Renal pelvis (tissue), 1 donor: ENCODE measurements at regions not wholly inside any gene's neighbourhood (a gene's known extent, or its start where the extent isn't known, plus 50 kb on each side); places are given as distances from the start of the nearest gene placed in this dataset.
"Not testable (repeated sequence)": the region's sequence is repeated elsewhere in the genome, so short reads cannot be mapped to it uniquely, and the experiment has no call there.

Experiments
- DNase-seq: peaks from one replicate; pipeline ENCODE4 v3.0.0-alpha.2; 2013

DNA sequence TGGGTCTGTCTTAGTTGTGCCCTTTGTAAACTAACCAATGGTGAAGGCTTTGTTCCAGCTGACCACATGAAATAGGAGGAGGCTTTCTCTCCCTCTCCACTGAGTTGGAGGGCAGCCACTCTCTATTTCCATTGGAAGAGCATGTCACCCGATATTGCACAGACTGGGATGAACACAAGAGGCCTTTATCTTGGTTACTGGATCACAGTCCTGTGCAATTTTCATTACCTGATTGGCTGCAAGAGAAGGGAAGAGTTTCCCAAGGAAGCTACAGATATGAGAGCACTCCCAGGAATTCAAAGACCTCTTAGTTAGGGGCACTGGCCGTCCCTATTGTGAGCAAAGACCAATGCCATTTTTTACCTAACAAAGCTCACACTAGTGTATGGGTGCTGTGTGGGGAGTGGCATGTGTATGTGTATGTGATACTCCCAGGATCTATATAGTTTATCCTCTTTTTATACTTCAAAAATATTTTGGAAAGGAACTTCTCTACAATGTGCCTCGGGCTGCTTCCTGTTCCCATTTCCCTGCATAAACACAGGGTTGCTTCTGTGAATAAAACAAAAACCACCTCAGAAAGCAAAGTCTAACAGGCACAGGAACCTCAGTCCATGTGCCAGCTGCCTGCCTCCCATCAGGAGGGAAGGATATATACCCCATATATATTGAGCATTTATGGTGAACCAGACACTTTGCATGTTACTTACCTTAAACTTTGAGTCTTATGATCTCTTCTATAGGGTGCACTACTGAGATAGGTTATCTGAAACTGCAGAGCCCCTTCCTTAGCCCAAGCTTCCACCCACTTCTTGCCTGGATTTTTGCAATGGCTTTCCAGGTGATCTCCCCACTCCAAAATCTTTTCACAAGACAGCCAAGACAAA lies 126.5 kb downstream of the RASSF10 start:
- peak; percentile 65 for DNase-seq

DNA sequence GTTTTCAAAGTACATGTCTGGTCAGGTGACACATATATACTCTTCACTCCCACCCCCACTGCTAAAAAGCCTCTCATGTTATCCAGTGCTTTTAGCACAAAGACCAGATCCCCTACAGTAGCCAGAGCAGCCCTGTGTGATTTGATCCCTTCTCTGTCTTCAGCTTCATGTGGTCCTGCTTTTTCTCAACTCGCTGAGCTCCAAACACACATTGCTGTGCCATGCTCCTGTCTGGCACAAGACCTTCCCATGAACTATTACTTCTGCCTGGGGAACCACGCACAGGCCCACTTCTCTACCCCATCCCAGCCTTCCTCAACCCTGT lies 127.1 kb downstream of the RASSF10 start:
- no peak for DNase-seq

DNA sequence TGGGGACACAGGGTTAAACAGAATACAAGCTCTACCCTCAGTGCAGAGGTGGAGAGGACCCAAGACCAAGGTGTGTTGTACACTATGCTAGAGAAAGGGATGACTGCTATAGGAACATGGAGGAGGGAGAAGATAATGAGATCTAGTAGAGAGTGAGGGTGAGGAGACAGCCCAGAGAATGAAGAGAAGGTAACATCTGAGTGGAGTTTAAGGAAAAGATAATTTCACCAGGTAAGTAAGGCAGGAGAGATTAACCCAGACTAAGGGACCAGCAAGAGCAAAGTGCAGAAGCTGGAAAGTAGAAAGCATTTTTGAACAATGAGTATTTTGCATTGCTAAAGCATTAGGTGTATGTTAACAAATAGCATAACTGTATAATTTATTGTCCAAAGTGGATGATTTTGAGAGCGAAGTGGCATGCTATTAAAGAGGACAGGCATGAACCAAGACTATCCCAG lies 128.8 kb downstream of the RASSF10 start:
- no peak for DNase-seq

DNA sequence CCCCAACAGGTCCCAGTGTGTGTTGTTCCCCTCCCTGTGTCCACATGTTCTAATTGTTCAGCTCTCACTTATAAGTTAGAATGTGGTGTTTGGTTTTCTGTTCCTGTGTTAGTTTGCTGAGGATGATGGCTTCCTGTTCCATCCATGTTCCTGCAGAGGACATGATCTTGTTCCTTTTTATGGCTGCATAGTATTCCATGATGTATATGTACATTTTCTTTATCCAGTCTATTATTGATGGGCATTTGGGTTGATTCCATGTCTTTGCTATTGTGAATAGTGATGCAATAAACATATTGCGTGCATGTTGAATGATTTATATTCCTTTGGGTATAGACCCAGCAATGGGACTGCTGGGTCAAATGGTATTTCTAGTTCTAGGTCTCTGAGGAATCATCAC lies 130.0 kb downstream of the RASSF10 start:
- not testable (repeated sequence) for DNase-seq

DNA sequence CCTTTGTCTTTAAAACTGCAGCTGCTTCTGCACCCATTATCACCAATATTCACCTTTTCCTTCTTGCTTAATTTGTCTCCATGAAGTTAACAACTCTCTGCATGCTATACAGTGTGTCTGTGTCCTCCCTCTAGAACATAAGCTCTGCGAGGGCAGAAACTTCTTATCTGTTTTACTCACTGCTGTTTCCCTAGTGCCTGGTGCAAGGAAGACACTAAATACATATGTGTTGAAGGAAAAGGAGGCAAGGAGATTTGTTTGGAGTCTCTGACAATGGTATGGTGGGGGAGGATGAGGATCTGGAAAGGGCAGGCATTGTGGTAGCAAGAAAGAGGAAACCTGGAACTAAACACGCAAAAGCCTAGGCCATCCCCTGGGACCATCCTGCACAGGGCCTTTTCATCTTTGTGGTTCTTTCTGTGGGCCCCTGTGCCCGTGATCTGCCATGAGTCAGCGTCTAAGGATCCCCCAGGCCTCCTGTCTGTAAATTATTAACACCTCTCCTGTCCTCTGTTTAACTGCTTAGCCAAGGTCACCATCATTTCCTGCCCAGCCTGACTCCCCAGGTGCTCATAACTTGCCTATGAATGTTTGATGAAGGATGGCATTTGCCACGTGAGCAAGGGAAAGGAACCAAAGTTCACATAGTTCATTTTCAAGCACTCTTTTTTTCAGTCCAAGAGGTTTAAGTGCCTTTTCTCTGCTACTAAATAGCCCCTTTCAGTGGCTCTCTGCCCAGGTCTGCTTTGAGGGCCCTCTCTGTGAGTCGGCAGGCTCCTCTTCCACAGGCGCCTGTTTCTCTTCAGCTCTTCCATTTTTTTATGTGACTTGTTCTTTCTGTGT lies 131.1 kb downstream of the RASSF10 start:
- peak; percentile 72 for DNase-seq

DNA sequence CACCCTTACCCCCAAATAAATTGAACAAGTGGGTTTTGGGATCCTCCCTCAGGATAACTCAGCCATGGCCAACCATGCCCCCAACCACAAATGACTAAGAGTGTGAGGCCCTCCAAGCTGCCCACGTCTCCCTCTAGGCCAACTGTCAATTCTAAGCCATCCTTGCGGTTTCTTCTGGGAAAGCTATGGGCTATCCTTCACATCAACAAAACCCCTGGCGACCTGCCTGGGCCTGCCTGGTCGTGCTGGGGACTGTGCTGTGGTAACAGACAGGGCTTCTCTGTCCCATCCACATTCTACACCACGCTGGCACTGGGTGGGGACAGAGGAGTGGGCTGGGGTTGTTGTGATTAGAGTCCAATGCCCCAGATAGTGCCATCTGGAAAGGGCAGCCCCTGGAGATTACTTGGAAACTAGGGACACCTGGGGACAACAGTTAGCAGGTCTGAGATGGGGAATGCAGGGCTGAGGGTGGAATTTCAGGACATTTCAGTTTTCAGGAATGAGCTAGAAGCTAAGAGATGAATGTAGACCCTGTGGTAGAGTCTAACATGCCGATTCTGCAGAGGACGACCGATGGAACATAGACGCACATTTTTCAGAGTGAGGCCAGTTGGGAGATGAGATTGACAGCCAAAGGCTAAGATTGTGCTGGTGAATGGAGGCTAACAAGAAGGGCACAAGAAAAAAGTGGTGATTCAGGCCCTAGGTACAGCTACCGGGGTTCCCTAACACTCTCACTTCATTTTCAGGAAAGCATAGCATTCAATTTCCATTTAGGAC lies 131.9 kb downstream of the RASSF10 start:
- no peak for DNase-seq

DNA sequence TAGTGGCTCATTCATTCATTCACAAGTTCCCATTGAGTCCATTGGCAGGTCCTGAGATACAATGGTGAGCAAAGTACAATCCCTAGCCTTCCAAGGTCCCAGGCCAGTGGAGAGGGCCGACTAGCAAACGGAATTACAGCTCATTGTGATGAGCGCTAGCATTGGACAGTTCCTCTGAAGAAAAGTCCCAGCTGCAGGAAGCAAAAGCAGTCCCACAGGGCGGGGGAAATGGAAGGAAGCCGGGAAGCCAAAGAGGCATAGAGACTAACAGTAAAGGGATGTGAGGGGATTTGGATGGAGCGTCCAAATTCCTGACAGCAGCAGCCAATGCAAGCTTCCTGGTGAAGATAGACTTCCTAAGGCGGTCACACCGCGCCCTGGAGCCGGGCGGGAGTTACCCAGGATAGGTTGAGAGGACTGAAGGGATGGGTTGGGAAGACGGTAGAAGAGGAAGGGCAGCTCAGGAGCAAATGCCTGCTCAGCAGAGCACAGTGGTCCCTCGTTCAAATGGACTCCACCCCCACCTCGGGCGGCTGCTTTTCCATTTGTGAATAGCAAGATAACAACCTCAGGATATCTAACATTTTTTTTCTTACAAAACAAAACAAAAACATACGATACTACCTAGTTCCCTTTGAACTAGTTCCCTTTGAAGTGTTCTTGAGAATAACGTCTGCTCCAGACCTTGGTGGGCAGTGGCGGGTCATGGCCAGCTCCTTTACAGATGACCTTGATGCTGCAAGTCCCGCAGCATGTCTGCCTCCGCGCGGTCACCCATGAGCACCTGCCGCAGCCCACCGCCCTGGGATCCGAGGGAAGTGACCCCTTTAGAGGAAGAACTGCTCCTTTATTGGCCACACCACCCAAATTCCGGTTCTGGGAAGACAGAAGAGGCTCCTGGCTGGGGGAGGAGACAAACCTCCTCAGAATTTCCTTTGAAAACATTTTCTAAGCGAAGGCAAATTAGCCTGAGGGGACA lies 132.9 kb downstream of the RASSF10 start:
- no peak for DNase-seq

DNA sequence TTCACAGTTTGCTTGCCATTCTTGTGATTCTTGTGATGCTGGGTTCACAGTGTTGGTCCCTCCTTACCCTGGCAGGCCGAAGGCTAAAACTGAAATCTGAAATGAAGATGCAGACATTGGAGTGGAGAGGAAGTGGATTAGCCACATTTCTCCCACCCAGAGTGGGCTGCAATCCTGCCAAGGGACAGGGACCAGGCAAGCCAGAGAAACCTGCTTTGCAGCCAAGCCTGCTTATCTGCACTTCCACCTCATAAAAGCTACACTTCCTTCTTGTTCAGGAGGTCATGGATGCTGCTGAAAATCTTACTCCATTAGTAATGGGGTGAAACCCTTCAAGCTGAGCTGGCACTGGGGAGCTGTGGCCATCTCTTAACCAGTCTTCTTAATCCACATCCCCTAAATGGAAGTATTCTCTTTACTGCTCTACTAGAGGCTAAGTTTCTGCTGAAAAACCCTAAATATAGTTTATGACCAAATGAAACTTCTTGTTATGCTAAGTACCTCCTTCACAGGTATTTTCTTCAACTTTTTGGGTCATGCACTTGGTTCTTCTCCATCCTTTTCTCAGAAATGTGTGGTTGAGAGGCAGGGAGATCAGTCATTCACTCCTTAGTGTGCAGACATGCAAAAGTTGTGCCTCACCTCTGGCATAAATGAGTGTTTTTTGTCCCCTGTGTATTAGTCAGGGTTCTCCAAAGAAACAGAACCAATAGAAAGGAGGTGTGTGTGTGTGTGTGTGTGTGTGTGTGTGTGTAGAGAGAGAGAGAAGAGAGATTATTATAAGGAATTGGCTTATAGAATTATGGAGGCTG lies 133.9 kb upstream of the BMAL1 start:
- DNase-seq, result no peak

DNA sequence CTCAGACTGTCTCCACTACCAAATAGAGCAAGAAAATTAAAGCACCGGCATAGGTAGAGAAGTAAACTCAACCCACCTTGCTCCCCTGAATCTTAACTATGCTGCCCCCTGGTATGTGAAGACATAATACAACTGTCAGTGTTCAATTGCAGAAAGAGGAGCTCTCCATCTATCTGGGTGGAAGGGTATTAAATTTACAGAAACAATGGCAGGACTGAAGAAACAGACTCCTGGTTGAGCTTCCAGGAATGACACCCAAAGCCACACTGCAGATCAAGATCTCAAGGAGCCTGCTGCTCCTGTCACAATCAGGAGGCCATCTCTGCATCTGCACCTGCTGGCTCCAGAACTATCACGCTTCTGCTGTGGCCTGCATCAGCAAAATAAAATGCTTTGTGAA lies 132.1 kb upstream of the BMAL1 start:
- DNase-seq, result no peak

DNA sequence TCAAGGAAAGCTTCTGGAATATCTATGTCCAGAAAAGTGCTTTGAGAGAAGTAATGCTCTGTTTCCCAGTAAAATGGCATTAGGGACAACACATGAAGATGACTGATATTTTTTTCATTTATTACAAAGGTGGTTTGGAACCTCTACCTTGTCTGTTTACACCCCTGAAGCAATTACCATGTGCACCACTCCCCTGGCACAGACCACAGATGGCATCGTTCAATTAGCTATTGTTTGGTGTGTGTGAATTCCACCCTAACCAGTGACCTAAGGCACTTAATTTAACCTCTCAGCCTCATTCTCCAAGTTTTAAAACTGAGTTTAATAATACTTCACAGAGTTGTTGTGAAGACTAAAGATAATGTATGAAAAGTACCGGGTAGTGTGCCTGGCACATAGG lies 127.6 kb upstream of the BMAL1 start:
- no peak for DNase-seq

DNA sequence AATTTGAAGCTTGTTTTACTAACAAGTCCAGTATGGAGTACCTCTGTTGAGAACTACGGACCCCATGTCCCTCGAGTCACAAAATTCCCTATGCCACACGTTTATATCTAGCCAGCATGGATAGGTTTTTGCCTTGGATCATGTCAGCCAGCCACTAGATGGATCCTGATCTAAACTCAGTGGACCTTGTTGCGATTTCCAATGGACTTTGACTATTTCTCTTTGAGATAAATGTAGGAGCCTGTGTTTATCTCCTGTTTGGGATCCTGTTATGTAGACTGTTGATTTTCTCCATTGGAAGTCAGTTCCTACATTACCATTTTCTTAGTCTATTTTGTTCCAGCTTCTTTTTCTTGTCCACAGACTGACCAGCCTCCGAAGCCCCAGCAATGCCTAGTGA lies 127.1 kb upstream of the BMAL1 start:
- DNase-seq, result no peak

DNA sequence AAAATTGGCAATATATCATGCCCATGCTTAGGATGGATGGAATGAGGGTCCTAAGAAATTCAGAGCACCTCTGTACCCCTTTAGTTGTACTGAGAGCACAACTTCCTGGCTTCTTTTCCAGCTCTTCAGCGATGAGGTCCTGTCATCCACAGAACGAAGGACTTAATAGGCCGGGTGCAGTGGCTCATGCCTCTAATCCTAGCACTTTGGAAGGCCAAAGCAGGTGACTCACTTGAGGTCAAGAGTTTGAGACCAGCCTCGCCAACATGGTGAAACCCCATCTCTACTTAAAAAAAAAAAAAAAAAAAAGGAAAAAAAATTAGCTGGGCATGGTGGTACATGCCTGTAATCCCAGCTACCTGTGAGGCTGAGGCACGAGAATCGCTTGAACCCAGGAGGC lies 125.3 kb upstream of the BMAL1 start:
- no peak for DNase-seq

DNA sequence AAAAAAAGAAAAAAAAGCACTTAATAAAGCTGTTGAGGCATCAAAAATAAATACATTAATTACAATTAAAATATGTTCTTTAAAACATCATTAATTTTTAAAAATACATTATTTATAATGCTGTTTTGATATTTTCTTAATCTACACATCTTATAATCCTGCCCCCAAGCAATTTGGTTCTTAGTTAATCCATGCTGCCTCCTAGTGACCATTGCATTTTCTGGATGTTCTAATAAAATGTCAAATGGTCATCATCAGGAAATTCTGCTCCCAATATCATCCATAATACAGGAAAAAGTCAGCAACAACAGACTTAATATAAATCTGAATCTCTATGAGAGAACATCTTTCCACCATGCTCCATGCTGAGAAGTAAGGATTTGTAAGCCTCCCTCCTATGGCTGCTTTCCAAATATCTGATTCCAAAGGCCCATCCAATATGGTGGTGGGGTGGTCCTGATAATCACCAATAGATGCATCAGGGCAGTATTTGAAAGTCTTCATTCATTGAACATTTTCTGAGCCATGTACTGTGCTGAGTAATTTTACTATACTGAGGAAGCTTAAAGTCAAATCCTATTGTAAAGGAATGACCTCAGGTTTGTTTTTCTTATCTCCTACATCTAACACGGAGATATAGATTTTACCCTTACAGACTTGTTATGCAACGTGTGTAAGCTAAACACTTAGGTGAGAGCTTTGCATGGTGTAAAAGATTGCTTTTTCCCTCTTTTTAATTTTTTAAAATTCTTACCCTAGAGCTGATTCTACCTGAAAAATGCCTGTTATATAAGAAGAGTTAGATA lies 124.7 kb upstream of the BMAL1 start:
- DNase-seq, result no peak

DNA sequence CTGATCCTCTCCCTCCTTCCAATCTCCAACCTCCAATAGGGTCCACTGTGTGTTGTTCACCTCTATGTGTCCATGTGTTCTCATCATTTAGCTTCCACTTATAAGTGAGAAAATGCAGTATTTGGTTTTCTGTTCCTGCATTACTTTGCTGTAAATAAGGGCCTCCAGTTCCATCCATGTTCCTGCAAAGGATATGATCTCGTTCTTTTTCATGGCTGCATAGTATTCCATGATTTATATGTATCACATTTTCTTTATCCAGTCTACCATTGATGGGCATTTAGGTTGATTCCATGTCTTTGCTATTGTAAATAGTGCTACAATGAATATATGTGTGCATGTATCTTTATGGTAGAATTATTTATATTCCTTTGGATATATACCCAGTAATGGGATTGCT lies 123.2 kb upstream of the BMAL1 start:
- DNase-seq, result not testable (repeated sequence)

DNA sequence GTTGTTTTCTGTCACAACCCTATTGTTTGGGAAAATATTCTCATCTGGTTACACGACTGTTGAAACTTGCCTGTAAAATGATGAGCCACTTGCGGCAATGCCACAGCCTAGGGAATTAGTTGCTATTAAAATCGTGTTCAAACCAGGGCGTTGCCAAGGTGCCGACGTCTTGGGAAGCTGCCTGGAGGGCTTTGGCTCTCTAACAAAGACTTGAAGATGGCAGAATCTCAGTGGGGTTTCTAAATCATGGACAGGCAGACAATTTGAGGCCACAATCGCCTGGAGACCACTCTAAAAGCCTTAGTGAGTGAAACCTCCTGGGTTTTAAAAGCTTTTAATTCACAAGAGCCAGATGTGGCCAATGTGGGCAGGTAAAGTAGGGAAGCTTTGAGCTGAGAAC lies 117.2 kb upstream of the BMAL1 start:
- DNase-seq, result no peak

DNA sequence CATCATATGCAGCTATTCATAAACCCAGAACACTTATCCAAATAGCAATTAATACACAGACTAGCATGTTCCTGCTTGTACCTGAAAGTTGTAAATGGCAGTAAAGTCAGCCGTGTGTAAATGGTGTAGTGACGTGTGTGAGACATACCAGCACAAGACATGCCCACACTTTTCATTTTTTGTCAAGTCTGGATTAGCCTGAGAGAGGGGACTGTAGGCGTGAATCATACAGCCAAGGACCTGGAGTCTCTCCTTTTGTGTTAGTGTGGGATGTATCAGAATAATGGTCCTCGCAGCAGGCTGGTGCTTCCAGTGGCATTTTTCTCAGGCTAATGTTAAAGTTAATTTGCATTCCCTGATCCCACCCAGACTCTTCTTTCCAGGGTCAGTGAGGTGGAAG lies 116.8 kb upstream of the BMAL1 start:
- no peak for DNase-seq

DNA sequence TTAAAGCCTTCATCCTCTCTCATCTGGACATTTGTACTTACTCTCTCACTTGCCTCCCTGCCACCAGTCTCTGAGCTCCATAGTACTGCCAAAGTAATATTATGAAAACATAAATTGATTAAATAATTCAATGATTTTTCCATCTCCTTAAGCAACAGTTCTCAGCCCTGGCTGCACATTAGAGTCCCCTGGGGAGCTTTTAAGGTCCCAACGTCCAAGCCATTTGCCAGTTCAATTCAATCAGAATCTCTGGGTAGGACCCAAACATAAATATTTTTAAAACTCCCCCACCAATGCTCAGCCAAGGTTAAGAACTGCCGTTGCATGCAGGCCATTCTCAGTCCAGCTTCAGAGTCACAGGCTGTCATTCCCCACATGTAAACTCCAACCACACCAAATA lies 114.4 kb upstream of the BMAL1 start:
- no peak for DNase-seq

DNA sequence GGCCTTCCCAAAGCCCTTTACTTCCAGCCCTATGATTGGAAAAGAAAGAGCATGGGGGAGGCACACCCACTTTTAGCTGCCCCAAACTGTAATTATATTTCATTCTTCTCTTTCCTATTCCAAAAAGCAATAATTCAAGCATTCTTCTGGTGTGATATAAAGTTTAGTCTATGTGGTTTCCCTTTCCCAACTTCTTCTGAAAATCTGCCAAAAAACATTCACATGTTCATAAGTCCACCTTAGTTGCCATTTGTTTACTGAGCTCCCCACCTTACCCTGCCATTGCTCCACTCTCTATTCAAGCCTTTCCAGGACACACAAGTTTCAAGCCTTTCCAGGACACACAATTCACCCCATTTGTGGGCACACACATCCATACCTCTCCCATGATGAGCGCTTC lies 111.6 kb upstream of the BMAL1 start:
- no peak for DNase-seq

DNA sequence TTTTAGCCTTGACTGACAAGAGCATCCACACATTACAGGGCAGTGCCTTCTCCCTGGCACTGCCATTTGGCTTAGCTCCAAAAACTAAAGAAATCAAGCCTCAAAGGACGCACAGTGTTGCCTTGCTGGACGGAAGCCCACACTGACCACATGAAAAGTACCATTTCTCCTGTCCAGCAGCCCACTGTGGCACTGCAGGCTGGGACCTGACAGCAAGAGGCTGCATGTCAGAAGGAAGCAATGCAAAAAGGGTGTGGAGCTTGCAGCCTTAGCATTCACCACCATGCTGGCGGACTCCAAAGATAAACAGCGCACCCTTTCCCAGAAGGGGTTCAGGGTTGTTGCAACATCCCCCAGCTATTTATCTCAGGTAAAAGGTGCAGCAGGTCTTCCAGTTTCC lies 109.3 kb upstream of the BMAL1 start:
- no peak for DNase-seq
